GM12878 (cell line): ENCODE measurements at regions not wholly inside any gene's neighbourhood (a gene's known extent, or its start where the extent isn't known, plus 50 kb on each side); places are given as distances from the start of the nearest gene placed in this dataset.

Experiments used
- CREB1 ChIP-seq: IDR thresholded peaks from 2 replicates; pipeline ENCODE4 v1.6.1; 2012; ENCODE audit warnings: low read depth, mild to moderate bottlenecking, inconsistent platforms
- CTCF ChIP-seq, 3 experiments: IDR thresholded peaks in 2 of 3; conservative IDR thresholded peaks in 1 of 3; 2 replicates each; pipeline ENCODE4 v1.5.1; 2011; ENCODE audit warnings: low read depth in 3 of 3, low read length in 3 of 3, mild to moderate bottlenecking in 3 of 3, control low read depth in 2 of 3, moderate library complexity in 2 of 3, inconsistent platforms in 1 of 3, mixed read lengths in 1 of 3; ENCODE audit not compliant: control insufficient read depth in 2 of 3, insufficient read depth in 1 of 3; ENCODE audit errors: extremely low read depth in 1 of 3
- PKNOX1 ChIP-seq: fragments of 450-650 bp; IDR thresholded peaks from 2 replicates; pipeline ENCODE4 v1.6.1; 2016; ENCODE audit warnings: mild to moderate bottlenecking
- POLR2A ChIP-seq: IDR thresholded peaks from 2 replicates; pipeline ENCODE4 v1.6.1; 2011; ENCODE audit warnings: low read depth, mild to moderate bottlenecking, low read length
- SREBF1 ChIP-seq: IDR thresholded peaks from 2 replicates; pipeline ENCODE4 v1.6.1; 2012; ENCODE audit warnings: mild to moderate bottlenecking, low read length
- SUZ12 ChIP-seq: fragments of 200-600 bp; sonication (generic); IDR thresholded peaks from one replicate; pipeline ENCODE4 v1.6.1; 2018; ENCODE audit warnings: antibody characterized with exemption, mild to moderate bottlenecking; ENCODE audit not compliant: unreplicated experiment
- YY1 ChIP-seq: IDR thresholded peaks from 2 replicates; pipeline ENCODE4 v1.6.1; 2011; ENCODE audit warnings: low read depth, mild to moderate bottlenecking, low read length
- ZBTB40 ChIP-seq: fragments of 450-650 bp; IDR thresholded peaks from 2 replicates; pipeline ENCODE4 v1.6.1; 2016; ENCODE audit warnings: mild to moderate bottlenecking, moderate library complexity, borderline replicate concordance
- ZNF384 ChIP-seq: IDR thresholded peaks from 2 replicates; pipeline ENCODE4 v1.6.1; 2012; ENCODE audit warnings: low read depth, mild to moderate bottlenecking, low read length, improper control_type of control experiment, borderline replicate concordance
- ZSCAN29 ChIP-seq: fragments of 450-650 bp; IDR thresholded peaks from 2 replicates; pipeline ENCODE4 v1.6.1; 2017; ENCODE audit warnings: mild to moderate bottlenecking, moderate library complexity

GRCh38 chr16:5428932-5429331 lies 331.3 kb upstream of the EEF2KMT start:
- no peak for TF ChIP-seq CTCF (IDR thresholded peaks at IDR 0.05 in 2 of 3, conservative IDR thresholded peaks at IDR 0.05 in 1 of 3; ENCODE audit: control insufficient read depth in 2 of 3, extremely low read depth in 1 of 3, insufficient read depth in 1 of 3, low read depth in 3 of 3, low read length in 3 of 3)
- TF ChIP-seq CREB1, result no peak
- no peak for TF ChIP-seq PKNOX1
- TF ChIP-seq ZBTB40, result no peak
- TF ChIP-seq ZNF384, result no peak
- no peak for TF ChIP-seq ZSCAN29
- no peak for TF ChIP-seq SUZ12
- no peak for TF ChIP-seq YY1
- TF ChIP-seq POLR2A, result no peak
- TF ChIP-seq SREBF1, result no peak
